ENCODE measurements at regions not wholly inside any gene's neighbourhood (a gene's known extent, or its start where the extent isn't known, plus 50 kb on each side); places are given as distances from the start of the nearest gene placed in this dataset.
"Not testable (repeated sequence)": the region's sequence is repeated elsewhere in the genome, so short reads cannot be mapped to it uniquely, and the experiment has no call there.

DNA sequence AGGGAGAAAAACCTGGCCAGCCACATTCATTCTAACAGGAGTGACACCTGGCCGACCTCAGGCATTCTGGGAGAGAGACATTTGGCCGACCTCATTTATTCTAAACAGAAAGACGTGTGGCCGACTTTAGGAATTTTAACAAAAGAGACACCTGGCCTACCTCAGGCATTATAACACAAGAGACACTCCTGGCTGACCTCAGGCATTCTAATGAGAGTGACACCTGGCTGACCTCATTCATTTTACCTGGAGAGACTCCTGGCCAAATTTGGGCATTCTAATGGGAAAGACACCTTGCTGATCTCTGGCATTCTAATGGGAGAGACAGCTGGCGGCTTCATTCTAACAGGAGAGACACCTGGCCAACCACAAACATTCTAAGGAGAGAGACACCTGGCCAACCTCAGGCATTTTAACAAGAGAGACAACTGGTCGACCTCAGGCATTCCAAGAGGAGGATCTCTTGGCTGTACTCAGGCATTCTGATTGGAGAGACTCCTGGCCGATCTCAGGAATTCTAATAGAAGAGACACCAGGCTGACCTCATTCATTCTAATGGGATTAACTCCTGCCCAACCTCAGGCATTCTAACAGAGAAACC is 1353.9 kb downstream of the UQCRFS1 start:
- peaks cover 38% of the 10 kb centered on the region for H3K9me3 Mint-ChIP-seq
- DNase-seq (ENCODE audit: low read depth, low spot score): no peak
- no peak overlapping the region for H3K4me3 Mint-ChIP-seq
- H3K27ac Mint-ChIP-seq (ENCODE audit: unreplicated experiment): no peak overlapping the region
- no peaks in the 10 kb centered on the region for H3K27me3 Mint-ChIP-seq (ENCODE audit: low read depth)
- TF ChIP-seq, protein P1, sequence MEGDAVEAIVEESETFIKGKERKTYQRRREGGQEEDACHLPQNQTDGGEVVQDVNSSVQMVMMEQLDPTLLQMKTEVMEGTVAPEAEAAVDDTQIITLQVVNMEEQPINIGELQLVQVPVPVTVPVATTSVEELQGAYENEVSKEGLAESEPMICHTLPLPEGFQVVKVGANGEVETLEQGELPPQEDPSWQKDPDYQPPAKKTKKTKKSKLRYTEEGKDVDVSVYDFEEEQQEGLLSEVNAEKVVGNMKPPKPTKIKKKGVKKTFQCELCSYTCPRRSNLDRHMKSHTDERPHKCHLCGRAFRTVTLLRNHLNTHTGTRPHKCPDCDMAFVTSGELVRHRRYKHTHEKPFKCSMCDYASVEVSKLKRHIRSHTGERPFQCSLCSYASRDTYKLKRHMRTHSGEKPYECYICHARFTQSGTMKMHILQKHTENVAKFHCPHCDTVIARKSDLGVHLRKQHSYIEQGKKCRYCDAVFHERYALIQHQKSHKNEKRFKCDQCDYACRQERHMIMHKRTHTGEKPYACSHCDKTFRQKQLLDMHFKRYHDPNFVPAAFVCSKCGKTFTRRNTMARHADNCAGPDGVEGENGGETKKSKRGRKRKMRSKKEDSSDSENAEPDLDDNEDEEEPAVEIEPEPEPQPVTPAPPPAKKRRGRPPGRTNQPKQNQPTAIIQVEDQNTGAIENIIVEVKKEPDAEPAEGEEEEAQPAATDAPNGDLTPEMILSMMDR (conservative IDR thresholded peaks at IDR 0.05): no peak
- no peaks in the 10 kb centered on the region for H3K4me1 Mint-ChIP-seq
- peaks cover 8% of the 10 kb centered on the region for H3K36me3 Mint-ChIP-seq (ENCODE audit: low read depth)

DNA sequence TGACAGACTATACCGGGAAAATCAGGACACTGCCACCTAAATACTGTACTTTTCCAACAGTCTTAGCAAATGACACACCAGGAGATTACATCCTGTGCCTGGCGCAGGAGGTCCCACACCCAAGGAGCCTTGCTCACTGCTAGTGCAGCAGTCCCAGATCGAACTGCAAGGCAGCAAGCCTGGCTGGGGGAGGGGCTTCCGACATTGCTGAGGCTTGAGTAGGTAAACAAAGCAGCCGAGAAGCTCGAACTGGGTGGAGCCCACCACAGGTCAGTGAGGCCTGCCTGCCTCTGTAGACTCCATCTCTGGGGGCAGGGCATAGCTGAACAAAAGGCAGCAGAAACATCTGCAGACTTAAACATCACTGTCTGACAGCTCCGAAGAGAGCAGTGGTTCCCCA is 1360.0 kb downstream of the UQCRFS1 start:
- H3K27ac Mint-ChIP-seq (ENCODE audit: unreplicated experiment); H3K4me3 Mint-ChIP-seq; DNase-seq (ENCODE audit: low read depth, low spot score); H3K4me1 Mint-ChIP-seq; H3K27me3 Mint-ChIP-seq (ENCODE audit: low read depth): not testable (repeated sequence)
- peaks cover 13% of the 10 kb centered on the region for H3K36me3 Mint-ChIP-seq (ENCODE audit: low read depth)
- peaks cover 25% of the 10 kb centered on the region for H3K9me3 Mint-ChIP-seq

DNA sequence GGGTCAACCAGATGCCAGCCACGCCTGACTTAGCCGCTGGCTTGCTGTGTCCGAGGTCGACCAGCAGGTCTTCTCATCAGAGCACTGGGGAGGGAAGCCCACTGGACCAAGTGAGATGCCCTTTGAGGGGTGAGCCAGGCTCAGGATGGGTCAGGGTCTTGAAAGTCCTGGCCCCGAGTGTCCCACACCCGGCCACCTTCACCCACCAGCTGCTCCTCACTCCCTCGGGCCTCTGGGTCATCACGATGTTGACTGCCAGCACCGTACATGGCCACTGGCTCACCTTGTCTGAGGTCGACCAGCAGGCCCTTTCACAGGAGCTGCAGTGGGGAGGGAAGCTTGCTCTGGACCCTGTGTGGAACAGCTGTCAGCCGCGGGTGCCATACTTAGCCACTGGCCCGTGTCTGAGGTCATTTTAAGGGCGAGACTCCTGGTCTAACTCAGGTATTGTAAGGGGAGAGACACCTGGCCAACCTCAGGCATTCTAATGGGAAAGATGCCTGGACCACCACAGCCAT is 1361.3 kb downstream of the UQCRFS1 start:
- peaks cover 17% of the 10 kb centered on the region for H3K36me3 Mint-ChIP-seq (ENCODE audit: low read depth)
- H3K27ac Mint-ChIP-seq (ENCODE audit: unreplicated experiment): no peak overlapping the region
- no peaks in the 10 kb centered on the region for H3K4me1 Mint-ChIP-seq
- DNase-seq (ENCODE audit: low read depth, low spot score): no peak
- no peaks in the 10 kb centered on the region for H3K27me3 Mint-ChIP-seq (ENCODE audit: low read depth)
- H3K9me3 Mint-ChIP-seq: peaks cover 31% of the 10 kb centered on the region
- no peak overlapping the region for H3K4me3 Mint-ChIP-seq
- TF ChIP-seq, protein P1 (conservative IDR thresholded peaks at IDR 0.05): no peak

DNA sequence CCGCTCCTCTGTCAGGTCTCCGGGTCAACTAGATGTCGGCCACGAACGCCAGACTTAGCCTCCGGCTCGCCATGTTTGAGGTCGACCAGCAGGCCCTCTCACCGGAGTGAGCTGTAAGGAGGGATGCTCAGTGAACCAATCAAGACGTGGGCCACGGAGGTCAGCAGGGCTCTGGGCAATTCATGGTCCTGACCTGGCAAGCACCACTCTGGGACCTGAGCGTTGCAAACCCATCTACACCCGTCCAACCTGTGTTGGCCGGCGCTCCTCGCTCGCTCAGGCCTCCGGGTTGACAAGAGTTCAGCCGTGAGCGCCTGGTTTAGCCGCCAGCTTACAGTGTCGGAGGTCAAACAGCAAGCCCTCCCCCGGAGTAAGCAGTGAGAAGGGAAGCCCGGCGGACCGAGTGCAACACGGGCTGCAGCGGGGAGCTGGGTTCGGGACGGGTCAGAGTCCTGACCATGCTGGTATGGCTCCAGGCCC is 1361.9 kb downstream of the UQCRFS1 start:
- no peak for DNase-seq (ENCODE audit: low read depth, low spot score)
- TF ChIP-seq, protein P1 (conservative IDR thresholded peaks at IDR 0.05): no peak
- no peak overlapping the region for H3K27ac Mint-ChIP-seq (ENCODE audit: unreplicated experiment)
- H3K36me3 Mint-ChIP-seq (ENCODE audit: low read depth): peaks cover 17% of the 10 kb centered on the region
- no peak overlapping the region for H3K4me3 Mint-ChIP-seq
- H3K9me3 Mint-ChIP-seq: peaks cover 33% of the 10 kb centered on the region
- H3K27me3 Mint-ChIP-seq (ENCODE audit: low read depth): no peaks in the 10 kb centered on the region
- no peaks in the 10 kb centered on the region for H3K4me1 Mint-ChIP-seq

DNA sequence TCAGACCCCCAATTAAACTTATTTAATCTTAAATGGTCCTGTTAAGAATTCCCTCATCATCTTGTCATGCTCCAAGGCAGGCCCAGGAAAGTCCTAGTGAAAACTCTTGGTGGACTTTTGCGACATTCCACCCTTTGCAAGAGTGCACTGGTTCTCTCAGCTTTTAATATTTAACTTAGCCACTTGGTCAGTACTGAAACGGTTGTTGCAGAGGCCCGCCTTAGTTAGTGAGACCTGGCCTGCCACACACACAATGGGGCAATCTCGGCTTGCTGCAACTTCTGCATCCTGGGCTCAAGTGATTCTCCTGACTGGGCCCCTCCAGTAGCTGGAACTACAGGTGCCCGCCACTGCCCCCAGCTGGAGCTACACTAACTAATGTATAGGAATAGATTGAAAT is 1366.0 kb downstream of the UQCRFS1 start:
- H3K4me1 Mint-ChIP-seq: no peaks in the 10 kb centered on the region
- DNase-seq (ENCODE audit: low read depth, low spot score): no peak
- TF ChIP-seq, protein P1 (conservative IDR thresholded peaks at IDR 0.05): no peak
- H3K36me3 Mint-ChIP-seq (ENCODE audit: low read depth): peaks cover 29% of the 10 kb centered on the region
- H3K9me3 Mint-ChIP-seq: peaks cover 44% of the 10 kb centered on the region
- no peak overlapping the region for H3K4me3 Mint-ChIP-seq
- no peaks in the 10 kb centered on the region for H3K27me3 Mint-ChIP-seq (ENCODE audit: low read depth)
- no peak overlapping the region for H3K27ac Mint-ChIP-seq (ENCODE audit: unreplicated experiment)

DNA sequence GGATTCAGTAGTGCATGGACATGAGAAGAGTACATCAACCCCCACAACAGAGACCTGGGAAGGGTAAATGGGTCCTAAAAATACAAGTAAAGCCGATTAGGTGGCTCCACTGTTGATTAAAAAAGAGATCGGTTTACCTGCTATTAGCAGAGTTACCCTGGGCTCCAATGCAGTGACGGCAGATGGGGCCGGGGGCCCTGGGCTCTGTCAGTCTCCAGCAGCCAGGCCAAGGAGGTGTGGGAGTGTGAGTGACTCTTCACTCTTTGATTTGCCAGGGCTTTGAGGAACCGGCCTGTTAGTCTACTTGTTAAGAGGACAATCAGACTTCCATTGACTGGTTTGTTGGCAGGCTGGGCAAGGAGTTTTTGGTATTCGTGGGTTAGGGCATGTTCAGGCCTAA is 1368.7 kb downstream of the UQCRFS1 start:
- Mint-ChIP-seq H3K9me3 (peaks cover 45% of the 10 kb centered on the region), H3K4me3 (no peak overlapping the region), H3K4me1 (no peaks in the 10 kb centered on the region), H3K27ac (ENCODE audit: unreplicated experiment) (no peak overlapping the region), H3K27me3 (ENCODE audit: low read depth) (no peaks in the 10 kb centered on the region), H3K36me3 (ENCODE audit: low read depth) (peaks cover 31% of the 10 kb centered on the region)
- TF ChIP-seq, protein P1 (conservative IDR thresholded peaks at IDR 0.05): no peak
- no peak for DNase-seq (ENCODE audit: low read depth, low spot score)
